BJ (cell line): ENCODE measurements at regions not wholly inside any gene's neighbourhood (a gene's known extent, or its start where the extent isn't known, plus 50 kb on each side); places are given as distances from the start of the nearest gene placed in this dataset.

Source experiments
- CTCF ChIA-PET: fragments of 350-600 bp; formaldehyde crosslinking; extraction: SDS; loops from one replicate; lab custom pipeline; 2021; ENCODE audit warnings: antibody characterized with exemption, inconsistent platforms; lab: Yijun Ruan, JAX
- POLR2A ChIA-PET: fragments of 300-600 bp; sonication (Branson Sonifier 250); formaldehyde crosslinking; extraction: SDS; loops from one replicate; lab custom pipeline; 2021; ENCODE audit warnings: antibody characterized with exemption; lab: Charles Lee
- DNase-seq: peaks from one replicate; pipeline ENCODE4 v3.0.0-alpha.2; 2011; ENCODE audit warnings: low read depth
- H3K27me3 ChIP-seq: 2 replicates; pipeline ENCODE4 v1.6.0; 2011; ENCODE audit warnings: low read length; ENCODE audit not compliant: control insufficient read depth, insufficient read depth
- H3K36me3 ChIP-seq: 2 replicates; pipeline ENCODE4 v1.5.1; 2011; ENCODE audit warnings: low read length; ENCODE audit not compliant: control insufficient read depth, insufficient read depth
- H3K4me3 ChIP-seq: 2 replicates; pipeline ENCODE4 v1.5.1; 2011; ENCODE audit warnings: low read depth, mild to moderate bottlenecking, control low read depth, low read length
- CTCF ChIP-seq: IDR thresholded peaks from 2 replicates; pipeline ENCODE4 v1.5.1; 2011; ENCODE audit warnings: low read depth, mild to moderate bottlenecking, control low read depth, inconsistent platforms, low read length, moderate library complexity; ENCODE audit not compliant: insufficient read depth

DNA sequence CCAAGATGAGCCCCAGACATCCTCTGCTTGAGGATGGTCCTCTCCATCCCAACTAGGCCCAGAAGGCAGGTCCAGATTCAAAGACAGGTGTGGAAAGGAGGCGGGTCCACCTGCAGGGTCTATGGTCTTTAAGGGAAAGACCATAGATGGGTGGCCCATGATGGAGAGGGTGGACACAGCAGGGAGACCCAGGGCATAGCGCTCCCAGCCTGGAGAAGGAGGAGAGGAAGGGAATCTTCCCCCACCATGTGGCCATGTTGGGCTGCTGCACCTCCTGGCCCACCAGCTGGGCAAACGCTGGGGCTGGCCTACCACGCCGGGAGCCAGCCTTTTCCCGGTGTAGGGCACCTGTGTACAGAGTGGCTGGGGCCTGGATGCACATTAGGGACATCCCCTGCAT lies 265.2 kb upstream of the TLE3 start:
- Histone ChIP-seq H3K36me3 (no peaks in the 10 kb centered on the region), H3K27me3 (peaks cover 3% of the 10 kb centered on the region), H3K4me3 (no peak overlapping the region)
- ChIA-PET CTCF (interaction anchor here (0.6 to 1.2 kb wide), 13 partner anchors 10 to 786 kb away, joined by 3 to 5 read pairs (median 3); no protein-coding TSS in a partner anchor), POLR2A (no interaction called here)
- TF ChIP-seq CTCF: peak; percentile 77
- no peak for DNase-seq

DNA sequence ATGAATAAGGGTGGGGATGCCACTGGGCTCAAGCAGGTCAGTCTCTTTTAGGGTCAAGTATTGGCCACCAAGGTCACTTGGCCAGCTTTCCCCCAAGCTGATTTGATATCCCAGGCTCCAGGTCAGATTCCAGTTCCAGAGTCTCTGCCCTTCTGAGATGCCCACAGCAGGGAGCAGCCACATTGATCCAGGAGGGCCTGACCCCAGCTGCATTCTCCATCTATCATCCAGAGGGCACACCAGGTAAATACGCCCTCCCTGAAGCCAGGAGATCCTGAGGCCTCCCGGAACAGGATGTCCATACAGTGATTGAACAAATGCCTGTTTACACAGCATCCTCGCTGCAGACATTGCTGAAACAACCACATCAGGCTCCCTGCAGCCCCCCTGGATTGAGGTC lies 264.6 kb upstream of the TLE3 start:
- no peak overlapping the region for H3K4me3 ChIP-seq

DNA sequence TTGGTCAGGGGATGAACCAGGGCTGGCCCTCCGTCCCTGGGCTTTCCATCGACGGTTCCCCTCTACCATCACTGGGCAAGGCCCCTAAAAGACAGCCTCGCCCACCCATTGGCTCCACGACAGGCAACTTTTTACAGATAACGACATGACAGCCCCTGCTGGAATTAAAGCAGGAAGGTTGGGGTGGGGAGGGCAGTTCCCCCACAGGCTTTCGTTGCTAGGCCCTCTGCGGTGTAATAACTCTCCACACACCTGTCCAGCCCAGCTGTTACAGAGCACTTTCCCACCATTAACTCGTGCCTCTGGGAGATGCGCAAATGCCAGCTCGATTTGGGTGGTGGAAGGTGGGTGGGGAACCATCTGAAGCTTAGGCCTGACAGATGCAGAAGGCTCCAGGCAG lies 264.2 kb upstream of the TLE3 start:
- ChIA-PET POLR2A (no interaction called here), CTCF (no interaction called here)
- no peak for DNase-seq
- no peak for TF ChIP-seq CTCF
- Histone ChIP-seq H3K4me3 (no peak overlapping the region), H3K27me3 (peaks cover 1% of the 10 kb centered on the region), H3K36me3 (no peaks in the 10 kb centered on the region)

More for the DNA sequence above, 264.6 kb upstream of the TLE3 start:
- no peak for DNase-seq
- CTCF ChIA-PET: interaction anchor here (1.2 kb wide), 1 partner anchor 22 kb away, joined by 4 read pairs; no protein-coding TSS in a partner anchor
- H3K36me3 ChIP-seq: no peaks in the 10 kb centered on the region
- POLR2A ChIA-PET: no interaction called here
- peaks cover 1% of the 10 kb centered on the region for H3K27me3 ChIP-seq
- no peak for TF ChIP-seq CTCF

- no peak for TF ChIP-seq CTCF
- Histone ChIP-seq H3K4me3 (no peak overlapping the region), H3K36me3 (no peaks in the 10 kb centered on the region), H3K27me3 (peaks cover 1% of the 10 kb centered on the region)
- no peak for DNase-seq
- ChIA-PET CTCF (no interaction called here), POLR2A (no interaction called here)
Observed at GRCh38 chr15:70361106-70361505, 263.4 kb upstream of the TLE3 start.

GRCh38 chr15:70358871-70359647 lies 261.3 kb upstream of the TLE3 start:
- Histone ChIP-seq H3K27me3 (peaks cover 7% of the 10 kb centered on the region), H3K36me3 (no peaks in the 10 kb centered on the region), H3K4me3 (no peak overlapping the region)
- CTCF ChIA-PET: no interaction called here
- DNase-seq: no peak
- POLR2A ChIA-PET: no interaction called here
- no peak for TF ChIP-seq CTCF
